Esophagus muscularis mucosa (tissue), 4 donors: ENCODE measurements at regions not wholly inside any gene's neighbourhood (a gene's known extent, or its start where the extent isn't known, plus 50 kb on each side); places are given as distances from the start of the nearest gene placed in this dataset.

ENCODE experiments used
- EP300 ChIP-seq: sonication (generic); formaldehyde crosslinking; IDR thresholded peaks from one replicate; pipeline ENCODE4 v1.6.1; 2017; ENCODE audit warnings: antibody characterized with exemption
- POLR2A ChIP-seq: fragments of 450-650 bp; IDR thresholded peaks from one replicate; pipeline ENCODE4 v1.6.1; 2017; ENCODE audit warnings: antibody characterized with exemption, moderate library complexity, mild to moderate bottlenecking, low read depth
- TF ChIP-seq, protein P1 (sequence below), 3 experiments: fragments of 200-600 bp in 2 of 3; fragments of 450-650 bp in 1 of 3; sonication (generic) in 2 of 3; IDR thresholded peaks; one replicate each; pipeline ENCODE4 v1.5.1; 2017 to 2019; ENCODE audit warnings: antibody characterized with exemption in 3 of 3, mild to moderate bottlenecking in 2 of 3, moderate library complexity in 1 of 3

GRCh38 chr22:49323751-49324415, 503.8 kb downstream of the BRD1 start:
- TF ChIP-seq, protein P1, sequence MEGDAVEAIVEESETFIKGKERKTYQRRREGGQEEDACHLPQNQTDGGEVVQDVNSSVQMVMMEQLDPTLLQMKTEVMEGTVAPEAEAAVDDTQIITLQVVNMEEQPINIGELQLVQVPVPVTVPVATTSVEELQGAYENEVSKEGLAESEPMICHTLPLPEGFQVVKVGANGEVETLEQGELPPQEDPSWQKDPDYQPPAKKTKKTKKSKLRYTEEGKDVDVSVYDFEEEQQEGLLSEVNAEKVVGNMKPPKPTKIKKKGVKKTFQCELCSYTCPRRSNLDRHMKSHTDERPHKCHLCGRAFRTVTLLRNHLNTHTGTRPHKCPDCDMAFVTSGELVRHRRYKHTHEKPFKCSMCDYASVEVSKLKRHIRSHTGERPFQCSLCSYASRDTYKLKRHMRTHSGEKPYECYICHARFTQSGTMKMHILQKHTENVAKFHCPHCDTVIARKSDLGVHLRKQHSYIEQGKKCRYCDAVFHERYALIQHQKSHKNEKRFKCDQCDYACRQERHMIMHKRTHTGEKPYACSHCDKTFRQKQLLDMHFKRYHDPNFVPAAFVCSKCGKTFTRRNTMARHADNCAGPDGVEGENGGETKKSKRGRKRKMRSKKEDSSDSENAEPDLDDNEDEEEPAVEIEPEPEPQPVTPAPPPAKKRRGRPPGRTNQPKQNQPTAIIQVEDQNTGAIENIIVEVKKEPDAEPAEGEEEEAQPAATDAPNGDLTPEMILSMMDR (IDR thresholded peaks at IDR 0.05) = no peak
- no peak for TF ChIP-seq POLR2A
- no peak for TF ChIP-seq EP300
